Activated CD4-positive, alpha-beta T cell treated with anti-CD3 and anti-CD28 coated beads, Interleukin-2, Interleukin-4, amounts not matched to agents 100 ng/mL and 50 ng/mL, durations not matched to agents 16 hours and 8 hours (primary cell): ENCODE measurements at regions not wholly inside any gene's neighbourhood (a gene's known extent, or its start where the extent isn't known, plus 50 kb on each side); places are given as distances from the start of the nearest gene placed in this dataset.
"Not testable (repeated sequence)": the region's sequence is repeated elsewhere in the genome, so short reads cannot be mapped to it uniquely, and the experiment has no call there.

Experiments used
- DNase-seq: peaks from one replicate; pipeline ENCODE4 v3.0.0-alpha.2; 2020; ENCODE audit warnings: low spot score

- no peak for DNase-seq
Measured at GRCh38 chr6:144534180-144534579, 249.0 kb downstream of the UTRN start.

DNA sequence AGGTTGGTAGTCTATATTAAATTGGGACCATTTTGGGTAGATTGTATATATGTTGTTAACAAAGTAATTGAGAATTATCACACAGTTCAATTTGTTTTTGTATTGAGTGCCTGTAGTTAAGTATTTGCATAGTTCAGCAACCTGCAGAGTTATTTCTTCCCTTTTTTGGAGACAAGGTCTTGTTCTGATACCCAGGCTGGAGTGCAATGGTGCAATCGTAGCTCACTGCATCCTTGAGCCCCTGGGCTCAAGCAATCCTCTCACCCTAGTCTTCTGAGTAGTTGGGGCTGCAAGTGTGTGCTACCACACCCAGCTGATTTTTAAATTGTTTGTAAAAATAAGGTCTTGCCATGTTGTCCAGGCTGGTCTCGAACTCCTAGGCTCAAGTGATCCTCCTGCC lies 250.5 kb downstream of the UTRN start:
- DNase-seq = no peak

GRCh38 chr6:144536079-144536478 lies 250.9 kb downstream of the UTRN start:
- no peak for DNase-seq

GRCh38 chr6:144543006-144543871 lies 258.1 kb downstream of the UTRN start:
- DNase-seq = peak; percentile 30

DNA sequence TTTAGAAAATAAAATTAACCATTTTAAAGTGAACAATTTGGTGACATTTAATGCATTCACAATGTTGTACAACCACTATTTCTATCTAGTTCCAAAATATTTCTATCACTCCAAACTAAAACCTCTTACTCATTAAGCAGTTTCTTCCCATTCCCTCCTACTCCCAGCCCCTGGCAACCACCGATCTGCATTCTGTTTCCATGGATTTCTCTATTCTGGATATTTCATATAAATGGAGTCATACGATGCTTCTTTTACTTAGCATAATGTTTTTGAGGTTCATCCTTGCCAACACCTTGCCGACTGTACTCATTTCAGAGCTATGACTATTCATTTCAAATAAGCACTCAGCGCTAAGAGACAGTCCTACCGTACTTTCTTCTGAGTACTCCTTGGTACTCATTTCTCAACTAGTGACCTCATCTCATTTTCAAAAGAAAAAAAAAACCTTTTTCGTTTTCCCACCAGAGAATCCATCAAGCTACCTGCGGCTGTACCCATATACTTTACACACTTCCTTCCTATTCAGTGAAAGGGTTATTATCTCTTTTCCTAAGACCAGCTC lies 259.2 kb downstream of the UTRN start:
- peak; percentile 81 for DNase-seq

GRCh38 chr6:144546807-144547206 lies 261.7 kb downstream of the UTRN start:
- DNase-seq = no peak

DNA sequence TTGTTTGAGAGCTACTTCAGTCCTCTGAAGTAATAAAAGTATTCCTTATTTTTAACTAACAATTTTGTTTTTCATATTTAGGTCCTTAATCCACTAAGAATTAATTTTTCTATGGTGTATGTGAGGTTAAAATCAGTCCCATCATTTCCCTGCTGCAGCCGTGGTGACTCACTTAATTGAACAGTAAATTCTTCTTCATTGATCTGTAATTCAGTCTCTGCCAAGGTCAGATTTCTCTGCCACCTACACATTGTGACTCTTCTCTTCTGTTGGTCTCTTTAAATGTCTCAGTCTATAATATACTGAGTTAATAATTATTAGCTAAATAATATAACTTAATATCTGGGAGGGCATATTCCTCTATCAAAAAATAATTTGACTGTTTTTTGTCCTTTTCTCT lies 262.3 kb downstream of the UTRN start:
- no peak for DNase-seq

GRCh38 chr6:144548536-144548935 lies 263.4 kb downstream of the UTRN start:
- DNase-seq = no peak

- no peak for DNase-seq
Measured at GRCh38 chr6:144549837-144550747, 265.0 kb downstream of the UTRN start.

DNA sequence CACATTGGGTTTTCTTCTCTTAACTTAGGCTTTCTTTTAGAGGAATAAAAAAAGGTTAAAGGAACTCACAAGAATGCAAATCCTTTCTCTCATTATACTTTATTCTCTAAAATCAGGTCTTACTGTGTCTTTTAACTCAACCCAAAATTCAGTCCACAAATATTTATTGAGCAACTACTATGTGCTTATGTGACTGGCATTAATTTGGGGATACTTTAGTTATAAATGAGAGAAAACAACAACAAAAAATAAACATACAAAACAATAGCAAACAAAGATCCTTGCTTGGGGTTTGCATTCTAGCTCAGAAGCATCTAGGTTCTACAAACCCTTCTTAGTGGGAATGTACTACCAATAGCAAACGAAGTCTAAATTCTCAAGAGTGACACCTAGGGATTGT lies 266.2 kb downstream of the UTRN start:
- no peak for DNase-seq

GRCh38 chr6:144555066-144555465 lies 269.9 kb downstream of the UTRN start:
- DNase-seq = no peak

DNA sequence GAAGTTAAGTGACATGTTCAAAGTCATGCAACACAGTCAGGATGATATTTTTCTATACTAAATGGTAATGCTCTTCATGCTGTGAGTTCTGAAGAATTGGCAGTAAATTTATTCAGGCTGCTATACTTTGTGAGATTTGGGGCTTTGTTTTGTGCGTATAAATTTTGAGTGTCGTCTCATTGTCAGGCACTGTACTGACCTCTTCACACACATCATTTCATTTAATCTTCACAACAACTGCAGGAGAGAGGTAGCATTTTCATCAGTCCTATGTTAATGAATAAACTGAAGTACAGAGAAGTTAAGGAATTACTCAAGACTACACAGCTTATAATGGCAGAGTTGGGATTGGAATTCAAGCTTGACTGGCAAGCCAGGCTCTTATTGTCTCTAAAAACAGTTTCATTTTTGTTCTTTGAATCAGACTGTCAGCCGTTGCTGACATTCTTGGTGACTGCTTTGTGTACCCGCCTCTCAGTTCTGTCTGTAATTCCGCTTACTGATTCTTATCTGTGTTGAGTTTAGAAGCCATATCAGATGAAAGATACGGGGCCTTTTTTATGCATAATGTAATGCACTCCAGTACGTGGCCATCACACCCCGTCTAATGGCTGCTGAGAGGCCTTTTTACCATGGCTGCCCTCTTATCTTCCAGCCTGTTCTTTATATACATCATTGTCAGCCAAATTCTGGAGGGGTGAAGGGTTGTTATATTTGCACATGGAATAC lies 274.9 kb downstream of the UTRN start:
- peak; percentile 76 for DNase-seq

- no peak for DNase-seq
Measured at GRCh38 chr6:144561455-144562043, 276.4 kb downstream of the UTRN start.

DNA sequence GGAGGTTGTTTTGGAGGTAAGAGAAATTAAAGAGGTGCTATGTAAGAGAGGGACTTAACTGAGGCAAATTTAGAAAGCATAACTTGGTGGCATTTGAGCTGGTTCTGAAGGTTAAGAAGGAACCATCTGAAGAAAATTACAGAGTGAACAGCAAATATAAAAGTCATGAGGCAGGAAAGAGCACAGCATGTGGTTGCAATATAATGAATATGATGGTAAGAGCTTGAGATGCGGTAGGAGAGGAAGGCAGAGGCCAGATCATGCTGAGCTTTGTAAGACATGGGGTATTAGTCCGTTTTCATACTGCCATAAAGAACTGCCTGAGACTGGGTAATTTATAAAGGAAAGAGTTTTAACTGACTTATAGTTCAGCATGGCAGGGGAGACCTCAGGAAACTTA lies 279.1 kb downstream of the UTRN start:
- DNase-seq = no peak

- DNase-seq = peak; percentile 38
Measured at GRCh38 chr6:144566868-144567615, 281.9 kb downstream of the UTRN start.

GRCh38 chr6:144568241-144568640 lies 283.1 kb downstream of the UTRN start:
- DNase-seq = no peak

- DNase-seq = not testable (repeated sequence)
Measured at GRCh38 chr6:144572541-144572940, 287.4 kb downstream of the UTRN start.

GRCh38 chr6:144574796-144575195 lies 289.7 kb downstream of the UTRN start:
- no peak for DNase-seq

- no peak for DNase-seq
Measured at GRCh38 chr6:144575327-144575726, 290.2 kb downstream of the UTRN start.

DNA sequence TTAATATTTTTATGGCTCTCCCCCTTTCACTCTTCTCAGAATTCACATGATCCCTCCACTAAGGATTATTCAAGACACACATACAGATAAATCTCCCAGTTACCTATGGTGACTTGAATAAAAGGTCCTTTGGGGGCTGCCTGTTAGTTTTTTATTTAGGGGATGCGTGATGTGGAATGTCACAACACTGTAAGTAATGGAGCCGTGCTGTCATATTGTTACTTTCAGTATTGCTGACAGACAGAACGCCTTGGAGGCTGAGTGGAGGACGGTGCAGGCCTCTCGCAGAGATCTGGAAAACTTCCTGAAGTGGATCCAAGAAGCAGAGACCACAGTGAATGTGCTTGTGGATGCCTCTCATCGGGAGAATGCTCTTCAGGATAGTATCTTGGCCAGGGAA lies 291.7 kb downstream of the UTRN start:
- DNase-seq = no peak
